NOMO-1 treated with DMSO at 0.1 percent for 48 hours (cell line): ENCODE measurements at regions not wholly inside any gene's neighbourhood (a gene's known extent, or its start where the extent isn't known, plus 50 kb on each side); places are given as distances from the start of the nearest gene placed in this dataset.

ENCODE experiments used
- DNase-seq: peaks from one replicate; lab custom pipeline; 2025; ENCODE audit not compliant: unreplicated experiment; lab: John Stamatoyannopoulos, UW

- no peak for DNase-seq
Observed at GRCh38 chr12:92290350-92290695, 144.7 kb upstream of the BTG1 start.

GRCh38 chr12:92289629-92290349 lies 144.1 kb upstream of the BTG1 start:
- DNase-seq: no peak

- DNase-seq: no peak
Observed at GRCh38 chr12:92288561-92288960, 142.9 kb upstream of the BTG1 start.

- DNase-seq: no peak
Observed at GRCh38 chr12:92278378-92278828, 132.8 kb upstream of the BTG1 start.

- no peak for DNase-seq
Observed at GRCh38 chr12:92277795-92278194, 132.1 kb upstream of the BTG1 start.

- DNase-seq: no peak
Observed at GRCh38 chr12:92276276-92276675, 130.6 kb upstream of the BTG1 start.

- DNase-seq: peak; percentile 58
Observed at GRCh38 chr12:92275443-92276154, 130.0 kb upstream of the BTG1 start.

- no peak for DNase-seq
Observed at GRCh38 chr12:92273076-92273475, 127.4 kb upstream of the BTG1 start.

GRCh38 chr12:92272061-92272964 lies 126.7 kb upstream of the BTG1 start:
- no peak for DNase-seq

GRCh38 chr12:92271341-92271740 lies 125.7 kb upstream of the BTG1 start:
- no peak for DNase-seq

- no peak for DNase-seq
Observed at GRCh38 chr12:92270521-92270920, 124.9 kb upstream of the BTG1 start.

GRCh38 chr12:92268946-92269345 lies 123.3 kb upstream of the BTG1 start:
- no peak for DNase-seq

GRCh38 chr12:92261692-92262091 lies 116.0 kb upstream of the BTG1 start:
- DNase-seq: no peak

- no peak for DNase-seq
Observed at GRCh38 chr12:92261071-92261470, 115.4 kb upstream of the BTG1 start.

GRCh38 chr12:92259696-92260251 lies 114.1 kb upstream of the BTG1 start:
- DNase-seq: no peak

GRCh38 chr12:92259291-92259690 lies 113.6 kb upstream of the BTG1 start:
- no peak for DNase-seq

- no peak for DNase-seq
Observed at GRCh38 chr12:92257261-92257660, 111.6 kb upstream of the BTG1 start.

- DNase-seq: no peak
Observed at GRCh38 chr12:92255741-92256140, 110.1 kb upstream of the BTG1 start.

GRCh38 chr12:92253301-92253700 lies 107.7 kb upstream of the BTG1 start:
- DNase-seq: no peak

- no peak for DNase-seq
Observed at GRCh38 chr12:92248977-92249376, 103.3 kb upstream of the BTG1 start.

- DNase-seq: no peak
Observed at GRCh38 chr12:92244036-92244435, 98.4 kb upstream of the BTG1 start.
